DMS79 (cell line): ENCODE measurements at regions not wholly inside any gene's neighbourhood (a gene's known extent, or its start where the extent isn't known, plus 50 kb on each side); places are given as distances from the start of the nearest gene placed in this dataset.

Experiments
- DNase-seq: peaks from one replicate; lab custom pipeline; 2025; lab: John Stamatoyannopoulos, UW

- DNase-seq = no peak
Measured at GRCh38 chr2:164178835-164179465, 442.3 kb downstream of the GRB14 start.

DNA sequence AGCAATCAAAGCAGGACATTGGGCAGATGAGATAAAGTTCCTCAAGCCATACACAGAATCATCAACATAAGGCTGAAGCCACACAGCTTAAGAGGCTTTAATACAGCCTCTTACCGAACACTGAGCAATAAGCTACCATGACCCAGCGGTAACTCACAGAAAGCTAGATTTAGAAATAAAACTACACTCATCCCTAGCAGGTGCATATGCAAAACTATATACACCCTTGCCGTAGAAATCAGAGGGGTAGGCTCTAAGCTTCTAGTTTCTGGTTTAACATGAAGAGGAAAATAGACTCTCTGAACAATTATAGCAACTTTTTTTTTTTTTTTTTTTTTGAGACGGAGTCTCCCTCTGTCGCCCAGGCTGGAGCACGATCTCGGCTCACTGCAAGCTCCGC is 428.8 kb upstream of the FIGN start:
- DNase-seq = no peak

- DNase-seq = no peak
Measured at GRCh38 chr2:164155558-164155957, 419.8 kb upstream of the FIGN start.

DNA sequence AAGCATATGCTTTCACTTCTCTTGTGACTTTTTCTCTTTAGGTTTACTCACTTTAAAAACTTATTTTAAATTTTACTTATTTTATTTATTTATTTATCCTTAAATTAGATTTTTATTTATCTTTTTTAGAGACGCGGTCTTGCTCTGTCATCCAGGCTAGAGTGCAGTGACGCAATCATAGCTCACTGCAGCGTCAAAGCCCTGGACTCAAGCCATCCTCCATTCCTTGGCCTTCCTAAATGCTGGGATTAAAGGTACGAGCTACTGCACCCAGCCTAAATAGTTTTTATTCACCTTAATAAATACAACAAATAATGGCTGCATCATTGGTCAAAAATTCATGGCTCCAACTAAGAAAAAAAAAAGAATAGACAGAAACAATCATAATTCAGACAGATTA is 415.7 kb upstream of the FIGN start:
- DNase-seq = no peak

DNA sequence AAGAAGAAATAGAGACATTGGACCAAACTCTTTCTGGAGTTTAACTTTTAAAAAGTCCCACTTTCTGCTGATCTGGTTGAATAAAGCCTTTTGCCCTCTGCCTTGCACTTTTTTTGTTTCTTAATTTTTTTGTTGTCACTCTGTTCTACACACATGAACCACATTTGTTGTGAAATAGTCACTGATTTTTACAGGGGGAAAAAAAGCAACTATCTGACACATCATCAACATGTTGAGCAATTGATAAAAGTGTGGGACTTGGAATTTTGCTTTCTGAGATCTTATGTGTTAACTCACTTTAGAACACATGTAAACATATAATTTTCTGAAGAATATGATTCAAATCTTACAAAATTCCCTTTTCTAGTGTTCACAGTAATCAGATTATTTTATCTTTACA is 414.8 kb upstream of the FIGN start:
- no peak for DNase-seq

- no peak for DNase-seq
Measured at GRCh38 chr2:164146441-164146840, 410.6 kb upstream of the FIGN start.

- DNase-seq = no peak
Measured at GRCh38 chr2:164145093-164145987, 409.5 kb upstream of the FIGN start.

DNA sequence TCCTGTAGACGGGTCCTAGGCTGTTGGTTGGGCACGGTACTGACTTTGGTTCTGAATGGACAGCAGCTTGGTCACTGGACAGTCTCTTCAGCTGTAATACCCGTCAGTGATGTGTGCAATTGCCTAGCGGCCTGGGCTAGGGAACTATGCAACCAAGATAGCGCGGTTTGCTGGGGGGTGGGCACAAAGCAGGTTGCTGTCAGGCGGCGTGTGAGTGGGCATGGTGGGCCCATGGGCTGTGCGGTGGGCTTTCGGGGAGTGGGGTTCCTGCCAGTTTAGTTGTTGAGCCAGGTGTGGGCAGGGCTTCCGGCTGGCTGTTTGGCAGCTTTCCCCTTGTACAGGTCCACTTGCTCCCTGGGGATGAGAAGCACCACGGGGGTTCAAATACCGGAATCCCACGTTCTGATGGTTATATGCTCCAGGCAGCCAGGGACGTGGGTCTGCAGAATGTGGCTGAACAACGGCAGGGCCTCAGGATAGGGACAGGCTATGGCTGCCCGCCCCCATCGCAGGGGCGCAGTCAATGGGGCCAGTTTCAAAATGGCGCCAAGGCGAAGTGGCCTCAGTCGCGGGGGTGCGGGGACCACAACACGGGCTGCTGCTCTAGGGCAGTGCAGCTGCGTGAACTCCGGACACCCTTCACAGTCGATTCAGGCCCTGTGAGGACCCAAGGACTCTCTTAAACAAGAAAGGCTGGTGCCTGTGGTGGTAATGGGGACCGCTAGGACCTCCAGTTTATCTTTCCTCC is 407.5 kb upstream of the FIGN start:
- no peak for DNase-seq

DNA sequence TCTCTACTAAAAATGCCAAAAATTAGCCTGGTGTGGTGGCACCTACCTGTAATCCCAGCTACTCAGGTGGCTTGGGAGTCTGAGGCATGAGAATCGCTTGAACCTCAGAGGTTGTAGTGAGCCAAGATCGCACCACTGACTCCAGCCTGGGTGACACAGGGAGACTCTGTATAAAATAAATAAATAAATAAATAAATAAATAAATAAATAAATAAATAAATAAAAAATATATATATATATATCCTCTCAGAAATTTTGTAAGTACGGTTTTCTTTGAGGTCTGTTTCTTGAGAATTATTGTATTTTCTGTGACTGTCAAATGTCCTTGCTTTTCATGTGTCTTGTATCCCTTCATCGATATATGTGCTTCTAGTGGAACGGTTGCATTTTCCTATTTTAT is 406.9 kb upstream of the FIGN start:
- DNase-seq = no peak

GRCh38 chr2:164141271-164141670 is 405.5 kb upstream of the FIGN start:
- DNase-seq = no peak

GRCh38 chr2:164138750-164139149 is 402.9 kb upstream of the FIGN start:
- no peak for DNase-seq

DNA sequence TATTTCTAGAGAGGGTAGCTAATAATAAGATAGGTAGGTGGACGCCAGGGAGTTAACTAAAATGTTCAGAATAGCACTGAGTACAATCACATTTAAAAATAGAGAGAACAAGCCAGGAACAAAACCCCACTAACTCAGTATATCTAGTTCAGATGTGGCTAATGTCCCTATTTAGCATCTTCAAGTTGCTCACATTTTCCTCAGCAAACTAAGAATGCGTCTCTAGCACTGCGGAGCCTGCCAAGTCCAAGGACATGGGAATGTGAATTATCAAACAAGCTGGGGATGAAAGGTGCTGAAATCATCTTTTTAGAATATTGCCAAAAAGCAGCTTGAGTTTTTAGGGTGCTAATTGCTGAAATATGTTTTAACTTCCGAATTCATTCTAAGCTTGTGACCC is 398.5 kb upstream of the FIGN start:
- DNase-seq = no peak

DNA sequence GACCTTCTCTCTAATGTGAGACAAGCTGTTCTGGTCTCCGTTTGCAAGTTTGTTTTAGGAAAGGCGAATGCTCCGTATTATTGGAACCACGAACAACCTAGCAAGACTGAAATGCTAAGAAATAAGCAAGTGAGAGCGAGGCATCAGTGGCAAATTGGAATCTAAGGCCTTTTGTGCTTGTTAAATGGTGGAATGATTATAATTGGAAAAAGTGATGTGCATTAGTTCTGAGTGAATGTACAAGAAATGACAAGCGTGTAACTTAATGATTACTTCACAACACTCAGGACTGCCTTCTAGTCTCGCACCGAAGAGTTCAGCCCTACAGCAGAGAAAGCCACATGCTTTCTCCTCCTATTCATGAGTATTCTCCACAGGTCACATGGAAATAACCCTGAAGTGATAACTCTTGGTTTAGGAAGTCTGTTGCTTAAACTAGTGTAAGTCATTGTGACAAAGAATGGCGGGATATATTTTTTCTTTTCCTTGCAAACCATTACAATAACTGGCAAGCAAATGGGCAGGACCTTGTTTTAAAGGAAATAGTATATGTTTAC is 392.2 kb upstream of the FIGN start:
- no peak for DNase-seq

DNA sequence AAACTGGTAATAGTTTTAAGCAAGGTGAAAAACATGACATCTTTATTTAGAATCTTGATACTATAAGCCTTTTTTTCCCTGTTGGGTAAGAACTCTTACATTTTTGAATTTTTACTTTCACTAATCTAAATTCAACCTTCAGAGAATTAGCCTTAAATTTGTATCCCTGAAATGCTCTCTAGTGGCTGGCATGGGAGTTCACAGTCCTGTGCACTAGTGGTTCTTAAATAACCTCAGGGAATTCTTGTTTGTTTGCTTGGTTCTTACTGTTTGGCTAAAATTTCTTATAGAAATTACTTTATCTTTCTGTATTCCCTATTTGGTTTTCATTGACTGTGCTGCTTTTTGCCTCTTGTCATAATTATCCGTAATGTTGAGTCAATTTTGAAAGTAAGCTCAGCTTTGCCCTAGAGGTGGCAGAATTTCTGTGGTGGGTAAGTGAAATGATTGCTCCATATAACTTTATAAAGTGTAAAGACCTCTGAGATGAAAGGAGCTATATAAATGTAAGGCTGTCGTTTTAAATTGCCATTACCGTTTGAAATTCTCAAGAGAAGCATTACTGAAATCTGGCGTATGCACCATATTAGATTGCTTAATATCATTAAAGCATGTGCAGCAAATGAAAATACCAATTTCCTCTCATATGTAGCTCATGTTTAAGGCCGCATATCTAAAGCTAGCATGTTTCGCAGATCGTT is 391.3 kb upstream of the FIGN start:
- no peak for DNase-seq

DNA sequence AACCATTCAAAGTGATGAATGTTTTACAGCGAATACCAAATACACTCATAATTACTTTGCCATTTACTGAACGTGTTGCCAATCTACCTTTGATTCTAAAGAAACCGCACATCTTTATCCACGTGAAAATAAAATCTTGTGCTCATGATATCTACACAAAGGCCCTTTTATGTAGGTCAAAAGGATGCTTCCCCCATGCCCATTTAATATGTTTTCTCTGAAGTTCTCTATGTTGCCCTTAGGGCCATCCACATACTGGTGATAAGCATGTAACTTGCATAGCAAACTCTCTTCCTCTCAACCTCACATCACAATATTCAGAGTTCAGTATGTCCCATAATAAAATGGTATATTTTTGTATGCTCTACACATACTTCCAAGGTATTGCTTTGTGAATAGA is 380.0 kb upstream of the FIGN start:
- DNase-seq = no peak

GRCh38 chr2:164114937-164115336 is 379.1 kb upstream of the FIGN start:
- no peak for DNase-seq

GRCh38 chr2:164112105-164112504 is 376.3 kb upstream of the FIGN start:
- DNase-seq = no peak

GRCh38 chr2:164110515-164110914 is 374.7 kb upstream of the FIGN start:
- DNase-seq = no peak

DNA sequence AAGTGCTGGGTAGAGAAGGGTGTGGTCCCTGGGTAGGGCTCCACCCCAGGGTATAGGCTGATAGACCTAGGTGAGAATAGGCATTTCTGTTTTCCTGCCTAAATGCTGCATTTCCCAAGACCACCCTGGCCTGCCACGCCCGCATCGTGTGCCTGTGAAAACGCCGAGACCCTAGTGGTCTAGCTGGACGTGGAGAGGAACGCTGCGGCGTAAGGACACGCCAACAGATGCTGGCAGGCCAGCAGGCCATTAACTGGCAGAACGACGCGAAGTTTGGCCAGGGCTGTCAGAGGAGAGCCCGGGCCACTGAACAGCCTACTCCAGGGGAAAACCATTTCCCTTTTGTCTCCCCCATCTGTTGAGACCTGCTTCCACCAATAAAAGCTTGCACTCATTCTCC is 373.2 kb upstream of the FIGN start:
- no peak for DNase-seq

DNA sequence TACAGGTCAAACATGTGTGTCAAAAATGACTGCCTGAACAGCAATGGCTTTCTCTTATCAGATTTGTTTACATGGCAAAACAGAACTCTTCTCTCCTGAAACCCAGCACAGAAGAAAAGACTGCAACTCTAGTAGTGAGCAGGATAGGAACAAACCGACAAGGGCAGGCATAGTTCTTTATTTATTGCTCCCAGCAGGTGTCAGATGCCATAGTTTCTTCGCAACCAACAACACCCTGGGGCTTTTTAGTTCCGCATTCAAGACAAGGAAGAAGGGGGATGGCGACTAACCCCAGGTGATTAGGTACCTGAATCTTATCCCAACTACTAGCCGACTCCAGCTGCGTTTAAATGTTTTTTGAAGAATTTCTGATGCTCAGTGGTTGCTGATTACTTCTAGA is 367.5 kb upstream of the FIGN start:
- DNase-seq = no peak

- no peak for DNase-seq
Measured at GRCh38 chr2:164102366-164102765, 366.6 kb upstream of the FIGN start.

DNA sequence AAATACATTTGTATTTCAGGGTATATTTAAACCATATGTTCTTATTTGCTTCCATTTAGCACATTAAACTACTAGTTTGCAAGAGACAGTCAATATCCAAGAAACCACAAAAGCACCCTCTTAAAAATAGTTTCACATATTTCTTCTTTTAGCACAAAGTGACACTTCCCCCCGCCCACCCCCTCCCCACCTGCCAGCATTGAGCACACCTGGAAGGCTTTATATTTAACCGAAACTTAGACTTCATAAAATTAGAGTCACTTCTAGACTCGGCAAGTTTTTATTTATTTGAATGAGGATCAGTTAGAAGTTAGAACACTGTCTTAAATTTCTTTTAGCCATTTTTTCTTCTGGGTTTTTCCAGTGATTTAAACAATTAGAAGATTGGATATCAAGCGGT is 355.9 kb upstream of the FIGN start:
- DNase-seq = no peak
